Esophagus mucosa (tissue), 1 donor: ENCODE measurements at regions not wholly inside any gene's neighbourhood (a gene's known extent, or its start where the extent isn't known, plus 50 kb on each side); places are given as distances from the start of the nearest gene placed in this dataset.

Source experiments
- ATAC-seq: fragments of 200-7000 bp; cut with Tn5 transposase; one replicate; pipeline ENCODE4 v1.9.1; 2020
- donor health status: DM: yes; HTN: yes; CAD: no.

DNA sequence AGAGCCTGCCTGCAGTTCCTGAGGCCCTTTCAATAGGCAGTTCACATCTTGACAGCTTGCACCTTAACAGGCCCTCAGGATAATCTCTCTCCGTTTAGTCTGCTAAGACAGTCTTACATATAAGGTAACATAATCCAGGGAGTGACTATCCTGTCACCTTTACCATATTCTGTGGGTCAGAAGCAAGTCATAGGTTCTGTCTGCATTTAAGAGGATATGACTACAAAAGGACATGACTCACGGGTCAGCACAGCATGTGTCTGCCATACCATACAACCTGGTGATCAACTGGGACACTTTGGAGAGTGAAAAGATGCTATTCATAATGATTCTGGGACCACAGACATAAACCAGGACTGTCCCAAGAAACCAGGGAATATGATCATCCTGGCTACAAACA is 611.1 kb downstream of the SOX6 start:
- ATAC-seq, result peak; percentile 93

- ATAC-seq, result no peak
These were observed 608.7 kb downstream of the SOX6 start for GRCh38 chr11:15747671-15748070.

DNA sequence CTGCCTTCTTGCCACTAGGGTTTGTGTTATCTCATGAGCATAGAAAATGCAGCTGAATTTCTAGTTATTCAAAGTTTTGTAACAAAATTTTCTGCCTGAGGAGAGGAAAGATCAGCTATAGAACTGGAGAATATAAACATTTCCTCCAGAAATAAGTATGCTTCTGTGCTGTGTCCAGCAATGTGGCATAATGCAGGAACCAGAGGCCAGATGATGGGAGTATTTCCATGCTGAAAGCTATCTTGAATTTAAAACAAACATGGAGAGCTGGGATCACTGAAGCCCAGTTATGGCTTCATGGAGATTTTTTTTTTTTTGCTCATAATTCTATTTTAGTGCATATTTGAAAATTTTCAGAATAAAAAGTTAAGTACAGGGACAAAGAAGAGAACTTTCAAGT is 608.2 kb downstream of the SOX6 start:
- no peak for ATAC-seq

GRCh38 chr11:15748741-15749140 is 607.6 kb downstream of the SOX6 start:
- no peak for ATAC-seq

- no peak for ATAC-seq
These were observed 605.6 kb downstream of the SOX6 start for GRCh38 chr11:15750535-15751308.

DNA sequence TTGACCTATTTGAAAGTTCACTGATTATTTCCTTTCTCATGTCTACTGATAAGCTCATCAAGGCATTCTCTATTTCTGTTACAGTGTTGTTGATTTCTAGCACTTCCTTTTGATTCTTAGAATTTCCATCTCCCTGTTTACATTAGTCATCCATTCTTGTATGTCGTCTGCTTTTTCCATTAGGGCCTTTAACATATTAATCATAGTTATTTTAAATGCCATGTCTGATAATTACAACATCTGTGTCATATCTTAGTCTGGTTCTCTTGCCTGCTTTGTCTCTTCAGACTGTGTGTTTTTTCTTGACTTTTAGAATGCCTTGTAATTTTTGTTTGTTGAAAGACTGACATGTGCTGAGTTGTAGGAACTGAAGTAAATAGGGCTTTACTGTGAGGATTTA is 602.1 kb downstream of the SOX6 start:
- ATAC-seq, result no peak

GRCh38 chr11:15757048-15757698 is 599.2 kb downstream of the SOX6 start:
- no peak for ATAC-seq

- no peak for ATAC-seq
These were observed 597.4 kb downstream of the SOX6 start for GRCh38 chr11:15758857-15759465.

DNA sequence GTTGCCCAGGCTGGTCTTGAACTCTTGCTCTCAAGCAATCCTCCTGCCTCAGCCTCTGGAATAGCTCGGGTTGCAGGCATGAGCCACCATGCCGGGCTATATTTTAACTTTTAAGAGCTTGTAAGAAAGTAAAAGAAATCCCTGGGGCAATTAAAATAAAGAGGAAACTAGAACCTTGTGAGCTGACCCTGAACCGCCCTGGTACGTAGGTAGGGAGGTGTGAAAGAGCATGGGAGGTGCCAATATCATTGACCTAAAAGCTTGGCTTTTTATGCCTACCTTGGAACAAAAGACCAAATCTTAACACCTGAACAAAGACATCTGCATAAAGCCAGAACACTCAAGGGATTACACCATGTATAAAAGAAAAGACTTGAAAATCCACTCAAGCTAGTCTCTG is 595.1 kb downstream of the SOX6 start:
- peak; percentile 95 for ATAC-seq

DNA sequence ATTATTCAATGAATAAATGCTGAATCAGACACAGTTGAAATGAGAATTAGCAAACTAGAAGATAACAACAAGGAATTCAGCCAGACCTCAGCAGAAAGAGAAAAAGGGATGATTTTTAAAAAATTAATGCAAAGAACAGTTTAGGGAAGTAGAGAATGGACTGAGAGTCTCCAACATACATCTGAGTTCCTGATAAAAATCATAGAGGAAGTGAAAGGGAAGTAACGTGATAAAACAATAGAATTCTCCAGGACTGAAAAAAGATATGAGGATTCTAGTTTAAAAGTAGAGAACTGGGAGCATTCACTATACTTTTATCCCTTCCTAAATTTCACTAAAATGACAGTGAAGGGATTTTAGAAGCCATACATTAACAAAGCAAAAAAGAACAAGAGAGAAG is 592.0 kb downstream of the SOX6 start:
- ATAC-seq, result no peak

DNA sequence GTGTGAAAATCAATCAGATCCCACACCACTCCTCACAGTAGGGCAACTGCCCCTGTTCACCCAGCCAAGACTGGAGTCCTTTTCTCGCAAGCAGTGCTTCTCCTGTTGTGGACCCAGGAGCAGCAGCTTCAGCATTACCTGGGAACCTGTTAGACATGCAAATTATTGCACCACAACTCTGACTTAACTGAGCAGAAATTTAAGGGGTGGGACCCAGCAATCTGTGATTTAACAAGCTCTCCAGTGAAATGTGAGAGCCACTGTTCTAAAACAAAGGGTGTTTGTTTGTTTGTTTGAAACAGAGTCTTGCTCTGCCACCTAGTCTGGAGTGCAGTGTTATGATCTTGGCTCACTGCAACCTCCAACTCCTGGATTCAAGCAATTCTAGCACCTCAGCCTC is 591.4 kb downstream of the SOX6 start:
- ATAC-seq, result peak; percentile 77

DNA sequence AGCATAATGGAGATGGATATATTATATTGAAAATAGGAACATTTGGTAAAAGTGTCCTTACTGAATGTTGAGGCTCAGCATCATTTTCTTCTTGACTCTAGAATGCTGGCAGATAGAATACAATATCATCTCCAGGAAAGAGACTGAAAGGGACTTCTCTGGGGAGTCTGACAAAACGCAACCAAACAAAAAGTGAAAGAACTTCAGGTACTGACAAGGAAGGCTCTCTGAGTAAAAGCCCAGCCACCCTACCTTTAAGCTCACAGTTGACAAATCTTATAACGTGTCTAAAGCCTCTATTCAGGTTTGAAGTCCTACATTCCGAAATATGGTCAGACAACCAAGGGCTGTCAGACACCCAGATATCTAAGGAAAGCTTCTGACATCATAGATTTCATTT is 590.8 kb downstream of the SOX6 start:
- no peak for ATAC-seq

DNA sequence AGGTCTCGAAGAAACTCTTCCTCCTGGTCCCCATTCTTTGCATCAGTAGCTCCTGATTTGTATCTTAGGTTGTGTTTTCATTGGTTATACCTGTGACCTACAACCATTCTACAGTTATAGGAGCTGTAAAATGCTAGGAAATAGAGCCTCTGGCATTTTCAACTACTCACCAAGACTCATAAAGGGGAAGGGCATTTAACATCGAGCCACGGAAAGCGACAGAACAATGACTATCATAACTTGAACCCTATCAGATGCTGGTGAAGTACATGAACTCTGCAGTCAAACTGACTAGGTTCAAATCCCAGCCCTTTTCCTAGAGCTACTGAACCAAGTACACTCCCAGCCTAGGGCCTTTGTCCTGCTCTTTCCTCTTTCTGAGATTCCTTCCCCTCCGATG is 588.0 kb downstream of the SOX6 start:
- no peak for ATAC-seq

DNA sequence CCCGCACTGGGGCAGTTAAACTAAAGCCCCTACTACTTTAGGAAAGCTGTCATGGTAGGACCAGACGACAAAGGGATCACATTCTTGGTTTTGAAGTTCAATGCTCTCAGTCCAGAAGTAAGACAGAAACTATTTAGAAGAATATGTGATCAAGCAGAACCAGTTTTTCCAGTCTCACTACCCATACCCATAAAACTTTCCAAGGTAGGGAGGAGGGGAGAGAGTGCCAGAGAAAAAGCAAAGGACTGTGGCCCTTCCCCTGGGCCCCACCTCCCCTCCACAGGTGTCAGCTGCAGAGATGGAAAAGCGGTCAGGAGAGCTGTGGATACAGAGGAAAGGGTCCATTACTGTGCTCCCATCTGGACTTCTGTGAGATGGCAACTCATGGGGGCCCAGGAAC is 587.1 kb downstream of the SOX6 start:
- peak; percentile 67 for ATAC-seq

DNA sequence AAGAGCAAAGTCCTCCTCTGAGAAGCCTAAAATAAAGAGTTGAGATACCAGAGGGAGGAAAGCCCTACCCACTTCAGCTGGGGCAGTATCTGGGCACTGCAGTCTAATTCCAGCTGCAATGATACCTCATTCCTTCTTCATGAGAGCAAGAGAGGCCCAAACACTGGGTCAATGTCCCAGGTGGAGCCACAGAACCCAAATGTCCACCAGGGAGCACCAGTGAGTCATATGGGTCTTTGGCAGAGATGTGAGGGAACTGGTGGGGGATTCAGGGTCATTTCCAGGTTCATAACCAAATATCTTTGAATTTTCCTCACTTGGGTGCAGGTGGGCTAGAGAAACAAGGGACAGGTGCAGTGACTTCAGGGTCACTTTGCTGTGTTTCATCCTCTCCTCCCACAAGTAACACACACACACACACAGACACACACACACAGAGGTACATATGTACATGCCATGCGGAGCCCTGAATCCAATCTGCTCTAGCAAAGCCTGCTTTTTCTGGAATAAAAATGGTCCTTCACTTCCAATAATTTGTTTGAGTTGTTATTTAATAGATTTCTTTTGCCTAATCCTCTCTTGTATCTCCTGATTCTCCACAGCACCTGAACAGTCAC is 585.4 kb downstream of the SOX6 start:
- peak; percentile 31 for ATAC-seq

GRCh38 chr11:15772547-15772946 is 583.8 kb downstream of the SOX6 start:
- no peak for ATAC-seq

DNA sequence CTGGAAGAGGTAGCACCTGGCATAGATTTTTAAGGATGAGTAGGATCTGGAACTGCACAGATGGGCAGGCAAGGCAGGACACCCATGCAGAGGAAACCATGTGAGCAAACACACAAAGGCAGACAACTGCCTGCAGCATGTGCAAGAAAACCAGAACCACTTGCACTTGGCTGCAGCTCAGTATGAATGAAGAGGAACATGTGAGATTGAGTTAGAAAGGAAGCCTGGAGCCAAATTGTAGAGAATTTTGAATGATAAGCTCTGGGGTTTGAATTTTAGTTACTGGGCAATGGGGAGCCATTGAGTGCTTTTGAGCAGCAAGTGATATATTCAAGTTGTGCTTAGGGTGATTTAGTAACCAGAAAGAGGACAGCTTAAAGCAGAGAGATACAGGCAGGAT is 583.4 kb downstream of the SOX6 start:
- ATAC-seq, result no peak

DNA sequence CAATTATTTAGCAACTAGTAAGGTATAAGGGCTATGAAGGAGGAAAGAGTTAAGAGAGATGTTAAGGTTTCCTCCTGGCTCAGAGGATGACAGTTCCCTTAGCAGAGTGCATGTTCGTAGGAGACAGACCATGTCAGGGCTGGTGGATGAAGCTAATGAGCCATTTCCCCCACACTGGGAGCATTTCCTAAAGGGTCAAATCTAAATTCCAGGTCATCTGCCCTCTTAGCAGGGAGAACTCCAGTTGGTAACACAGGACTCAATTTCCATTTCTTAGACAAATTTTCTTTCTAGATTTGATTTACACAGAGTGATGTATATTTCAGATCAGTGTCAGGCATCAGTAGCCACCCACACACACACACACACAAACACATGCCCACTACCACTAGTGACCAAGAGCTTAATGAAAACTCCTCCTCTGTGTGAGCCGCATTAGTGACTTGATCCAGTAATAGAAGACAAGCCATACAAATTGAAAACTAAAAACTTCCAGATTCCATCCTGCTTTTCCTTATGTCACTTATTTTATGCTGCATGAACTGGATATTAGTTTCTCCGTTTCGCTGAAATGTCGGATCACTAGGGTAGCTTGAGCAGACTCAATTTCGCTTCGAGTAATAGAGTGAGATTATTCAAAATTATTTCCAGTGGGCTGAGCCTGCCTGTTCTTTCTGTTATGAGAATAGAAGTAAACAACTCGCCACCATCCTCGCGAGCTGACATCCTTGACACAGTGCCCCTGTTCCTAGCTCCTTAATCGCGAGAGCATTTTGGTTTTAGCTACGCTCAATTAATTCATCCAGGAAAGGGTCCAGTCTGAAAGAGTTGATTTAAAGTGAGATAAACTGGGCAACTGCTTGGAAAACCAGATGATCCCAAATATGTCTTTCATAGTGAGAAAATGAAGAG is 582.6 kb downstream of the SOX6 start:
- ATAC-seq, result no peak

GRCh38 chr11:15774388-15774939 is 581.9 kb downstream of the SOX6 start:
- no peak for ATAC-seq

- ATAC-seq, result no peak
These were observed 581.3 kb downstream of the SOX6 start for GRCh38 chr11:15775015-15775541.

DNA sequence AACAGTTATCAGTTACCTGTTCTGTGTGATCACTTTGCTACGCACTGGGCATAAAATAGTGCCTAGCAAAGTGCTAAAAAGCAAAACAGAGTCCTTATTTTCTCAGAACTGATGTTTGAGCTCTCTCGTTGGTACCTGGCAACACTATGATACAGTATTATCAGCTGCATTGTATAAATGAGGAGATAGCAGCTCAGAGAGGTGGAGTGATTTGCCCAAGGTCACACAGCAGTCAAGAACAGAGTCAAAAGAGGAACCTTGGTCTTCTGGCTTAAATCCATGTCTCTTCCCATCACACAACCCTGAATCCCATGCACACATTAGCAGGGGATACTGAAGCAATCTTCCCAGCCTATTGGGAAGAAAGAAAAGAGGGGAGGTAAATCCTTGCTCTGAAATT is 580.5 kb downstream of the SOX6 start:
- ATAC-seq, result no peak

GRCh38 chr11:15776366-15776765 is 580.0 kb downstream of the SOX6 start:
- no peak for ATAC-seq
